ENCODE measurements at regions not wholly inside any gene's neighbourhood (a gene's known extent, or its start where the extent isn't known, plus 50 kb on each side); places are given as distances from the start of the nearest gene placed in this dataset.
A peak's percentile ranks its signal among the peaks of the same experiment; 100 is the strongest.

- no peak for DNase-seq
These were observed 604.9 kb upstream of the AGTR1 start for GRCh38 chr3:148092624-148093347.

- DNase-seq = no peak
These were observed 604.0 kb upstream of the AGTR1 start for GRCh38 chr3:148093753-148094152.

- no peak for DNase-seq
These were observed 601.7 kb upstream of the AGTR1 start for GRCh38 chr3:148095962-148096361.

- no peak for DNase-seq
These were observed 597.2 kb upstream of the AGTR1 start for GRCh38 chr3:148100476-148100875.

GRCh38 chr3:148101061-148101460 is 596.6 kb upstream of the AGTR1 start:
- peak; percentile 15 for DNase-seq

GRCh38 chr3:148102156-148102555 is 595.5 kb upstream of the AGTR1 start:
- no peak for DNase-seq

GRCh38 chr3:148106062-148106461 is 591.6 kb upstream of the AGTR1 start:
- DNase-seq = no peak

- no peak for DNase-seq
These were observed 570.7 kb upstream of the AGTR1 start for GRCh38 chr3:148126956-148127355.

GRCh38 chr3:148128136-148128535 is 569.6 kb upstream of the AGTR1 start:
- DNase-seq = no peak

GRCh38 chr3:148131990-148132638 is 565.6 kb upstream of the AGTR1 start:
- DNase-seq = no peak

GRCh38 chr3:148136816-148137215 is 560.9 kb upstream of the AGTR1 start:
- DNase-seq = no peak

- no peak for DNase-seq
These were observed 551.5 kb upstream of the AGTR1 start for GRCh38 chr3:148146241-148146640.

GRCh38 chr3:148146947-148147826 is 550.5 kb upstream of the AGTR1 start:
- peak; percentile 39 for DNase-seq

- no peak for DNase-seq
These were observed 549.8 kb upstream of the AGTR1 start for GRCh38 chr3:148147903-148148302.

- DNase-seq = no peak
These were observed 548.1 kb upstream of the AGTR1 start for GRCh38 chr3:148149556-148149955.

GRCh38 chr3:148150141-148150540 is 547.6 kb upstream of the AGTR1 start:
- DNase-seq = no peak

GRCh38 chr3:148158210-148158609 is 539.5 kb upstream of the AGTR1 start:
- DNase-seq = no peak

- no peak for DNase-seq
These were observed 535.6 kb upstream of the AGTR1 start for GRCh38 chr3:148162132-148162531.

- no peak for DNase-seq
These were observed 529.4 kb upstream of the AGTR1 start for GRCh38 chr3:148168347-148168746.

- DNase-seq = no peak
These were observed 523.9 kb upstream of the AGTR1 start for GRCh38 chr3:148173851-148174250.

- DNase-seq = no peak
These were observed 522.5 kb upstream of the AGTR1 start for GRCh38 chr3:148175214-148175613.

- no peak for DNase-seq
These were observed 519.2 kb upstream of the AGTR1 start for GRCh38 chr3:148178503-148178902.

- no peak for DNase-seq
These were observed 512.9 kb upstream of the AGTR1 start for GRCh38 chr3:148184798-148185197.

GRCh38 chr3:148186881-148187280 is 510.8 kb upstream of the AGTR1 start:
- DNase-seq = no peak

All from left hindlimb (tissue), 1 donor.